HuH-7 (cell line): ENCODE measurements at regions not wholly inside any gene's neighbourhood (a gene's known extent, or its start where the extent isn't known, plus 50 kb on each side); places are given as distances from the start of the nearest gene placed in this dataset.
"Not testable (repeated sequence)": the region's sequence is repeated elsewhere in the genome, so short reads cannot be mapped to it uniquely, and the experiment has no call there.

Experiments
- DNase-seq: peaks from one replicate; pipeline ENCODE4 v3.0.0; 2011; ENCODE audit warnings: low spot score

DNA sequence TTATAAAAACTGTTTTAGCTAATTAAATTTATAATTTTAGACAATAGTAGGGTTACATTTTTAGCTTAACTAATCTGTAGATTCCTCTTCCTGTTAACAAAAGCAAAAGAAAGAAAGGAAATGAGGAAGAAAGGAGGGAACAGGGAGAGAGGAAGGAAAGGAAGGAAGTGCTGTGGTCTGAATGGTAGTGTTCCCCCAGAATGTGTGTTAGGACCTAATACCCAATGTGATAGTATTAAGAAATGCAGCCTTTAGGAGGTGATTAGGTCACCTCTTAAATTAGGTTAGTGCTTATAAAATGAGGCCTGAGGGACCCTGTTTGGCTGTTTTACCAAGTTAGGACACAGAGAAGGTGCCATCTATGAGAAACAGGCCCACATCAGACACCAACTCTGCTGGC is 136.9 kb upstream of the SAMSN1 start:
- DNase-seq: no peak

DNA sequence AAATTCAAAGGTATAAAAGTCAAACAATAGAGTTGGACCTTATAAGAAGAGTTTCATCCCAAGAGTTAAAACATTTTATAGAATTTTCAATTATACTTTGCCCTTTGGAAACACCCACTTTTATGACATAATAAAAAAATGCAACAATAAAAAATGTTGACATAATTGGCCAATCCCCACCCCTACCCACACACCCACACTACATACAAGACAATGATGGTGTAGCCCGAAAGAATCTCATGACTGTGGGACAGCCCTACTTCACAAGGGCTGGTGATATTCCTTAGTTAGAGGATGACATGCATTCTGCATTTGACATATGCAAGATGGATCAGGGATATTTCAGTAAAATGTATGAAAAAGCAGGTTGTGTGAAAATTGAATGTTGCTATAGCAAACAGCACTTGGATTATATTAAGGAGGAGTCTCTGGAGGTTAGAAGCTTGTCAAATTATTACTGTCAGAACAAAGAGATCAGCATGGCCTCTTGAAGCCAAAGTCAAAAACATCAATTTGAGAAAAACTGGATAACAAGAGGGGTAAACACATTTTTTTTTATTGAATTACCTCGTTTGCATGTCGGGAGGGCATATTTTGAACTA is 133.0 kb upstream of the SAMSN1 start:
- no peak for DNase-seq

DNA sequence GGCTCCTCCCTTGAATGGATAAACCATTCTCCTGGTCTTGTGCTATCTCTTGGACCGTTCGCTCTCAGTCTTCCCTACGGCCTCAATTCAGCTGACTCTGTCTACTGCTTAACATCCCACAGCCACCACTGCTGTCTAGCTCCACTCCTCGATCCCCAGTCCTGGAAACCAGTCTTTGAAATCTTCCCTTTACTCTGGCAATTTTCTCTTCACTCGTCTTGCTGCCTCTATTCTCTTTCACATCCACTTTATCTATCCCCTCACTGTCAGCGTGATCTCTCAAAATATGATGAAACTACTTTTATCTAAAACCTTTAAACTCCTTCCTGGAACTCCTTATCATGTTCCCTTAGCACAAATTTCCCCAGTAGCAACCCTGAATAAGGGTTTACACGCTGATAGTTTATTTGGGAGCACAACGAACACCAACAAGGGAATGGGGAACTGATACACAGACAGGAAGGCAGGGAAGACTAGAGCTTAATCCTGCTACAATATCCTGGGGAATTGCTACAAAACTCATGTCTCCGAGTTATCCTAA is 131.6 kb upstream of the SAMSN1 start:
- DNase-seq: no peak

DNA sequence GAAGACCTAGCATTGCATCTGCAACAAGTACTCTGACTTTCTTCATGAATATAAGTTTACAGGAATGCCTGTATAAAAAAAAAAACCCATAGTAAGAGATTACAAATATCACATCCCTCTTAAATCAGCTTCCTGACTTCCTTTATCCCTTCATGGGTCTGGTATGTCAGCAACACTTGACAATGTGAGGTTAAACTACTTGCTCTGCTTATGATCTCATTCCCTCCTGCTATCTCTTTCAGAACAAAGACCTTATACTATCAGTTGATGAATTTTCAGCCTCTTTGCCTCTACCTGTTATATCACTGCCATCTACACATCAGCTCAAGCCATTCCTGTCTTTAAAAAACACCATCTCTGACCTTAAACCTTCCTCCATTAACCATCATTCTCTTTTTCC is 130.9 kb upstream of the SAMSN1 start:
- DNase-seq: no peak

DNA sequence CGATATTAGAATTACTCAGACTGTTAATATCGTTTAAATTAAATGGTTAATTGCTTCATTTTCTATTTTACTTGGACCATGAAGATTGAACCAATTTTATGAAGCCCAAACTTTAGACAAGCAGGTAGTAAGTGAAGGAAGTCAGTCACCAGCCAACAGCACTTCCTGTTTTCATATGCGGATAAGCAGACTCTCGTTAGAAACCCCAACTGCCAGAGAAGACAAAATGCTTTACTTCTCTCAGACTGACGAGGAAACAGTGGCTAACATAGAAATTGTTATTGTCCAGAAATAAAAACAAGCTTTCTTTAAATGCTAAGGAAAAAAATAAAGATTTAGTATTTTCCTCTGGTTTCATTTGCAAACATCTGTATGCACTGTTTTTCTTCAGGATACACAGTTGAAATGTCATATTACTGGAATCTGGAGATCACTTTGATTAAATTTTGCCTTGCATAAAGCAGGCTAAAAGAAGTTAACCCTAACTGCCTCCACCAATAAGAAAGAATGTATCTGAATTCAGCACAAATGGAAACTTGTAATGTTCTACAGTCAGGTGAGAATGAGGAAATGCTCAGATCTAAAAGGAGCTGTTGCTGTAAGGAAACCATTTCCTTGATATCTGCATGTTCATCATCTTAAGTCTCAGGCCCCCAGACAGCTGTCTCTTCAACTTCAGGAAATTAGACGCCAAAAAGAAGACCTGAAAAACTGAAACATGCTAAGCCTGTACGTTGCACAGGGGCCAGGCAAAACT is 129.8 kb upstream of the SAMSN1 start:
- no peak for DNase-seq

DNA sequence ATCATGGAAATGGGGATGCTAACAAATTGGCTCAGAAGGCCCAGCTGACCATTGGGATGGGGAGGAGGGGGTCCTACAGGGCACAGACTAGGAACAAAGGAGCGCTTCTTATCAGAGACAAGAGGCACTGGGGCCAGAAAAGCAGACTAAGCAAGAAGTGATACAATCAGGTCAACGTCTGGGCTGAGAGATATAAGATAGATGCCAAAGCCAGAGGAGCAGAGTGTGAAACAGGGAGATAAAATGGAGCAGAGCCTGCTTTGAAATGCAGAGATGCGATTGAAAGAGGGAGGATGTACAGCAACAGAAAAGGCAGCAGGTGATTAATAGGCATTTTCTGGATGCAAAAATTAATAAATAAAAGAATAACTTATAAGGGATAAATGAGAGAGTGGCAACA is 127.5 kb upstream of the SAMSN1 start:
- no peak for DNase-seq

DNA sequence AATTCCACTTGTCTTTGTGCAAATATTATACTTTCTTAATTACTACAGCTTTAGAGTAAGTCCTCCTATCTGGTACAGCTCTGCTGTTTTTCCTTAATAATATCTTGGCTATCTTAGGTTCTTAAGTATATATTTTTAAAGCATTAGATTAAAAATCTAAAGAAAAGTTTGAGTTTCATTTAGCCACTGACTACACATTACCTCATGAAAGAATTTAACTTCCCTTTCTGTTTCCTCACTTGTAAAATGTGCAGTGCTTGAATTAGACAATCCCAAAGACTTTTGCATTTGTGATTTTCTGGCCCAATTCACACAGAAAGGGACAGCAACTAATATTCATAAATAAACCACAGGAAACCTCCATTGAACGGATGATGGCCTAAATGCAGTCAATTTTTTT is 126.4 kb upstream of the SAMSN1 start:
- no peak for DNase-seq

DNA sequence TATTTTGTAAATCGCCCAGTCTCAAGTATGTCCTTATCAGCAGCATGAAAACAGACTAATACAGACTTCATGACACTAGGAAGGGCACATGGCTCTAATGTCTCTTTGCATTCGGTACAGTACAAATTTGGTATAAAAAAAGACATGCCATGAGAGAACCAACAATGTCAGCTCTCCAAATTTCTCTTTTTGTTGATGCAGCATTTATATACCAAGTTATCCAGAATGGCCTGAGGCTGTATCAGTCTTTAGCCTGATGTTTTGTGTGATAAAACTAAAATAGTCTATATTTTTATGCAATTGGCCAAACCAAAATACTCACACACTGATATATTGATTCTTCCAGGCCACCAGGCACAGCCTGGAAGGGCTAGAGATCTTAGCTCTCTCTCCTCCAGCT is 124.3 kb upstream of the SAMSN1 start:
- DNase-seq: no peak

DNA sequence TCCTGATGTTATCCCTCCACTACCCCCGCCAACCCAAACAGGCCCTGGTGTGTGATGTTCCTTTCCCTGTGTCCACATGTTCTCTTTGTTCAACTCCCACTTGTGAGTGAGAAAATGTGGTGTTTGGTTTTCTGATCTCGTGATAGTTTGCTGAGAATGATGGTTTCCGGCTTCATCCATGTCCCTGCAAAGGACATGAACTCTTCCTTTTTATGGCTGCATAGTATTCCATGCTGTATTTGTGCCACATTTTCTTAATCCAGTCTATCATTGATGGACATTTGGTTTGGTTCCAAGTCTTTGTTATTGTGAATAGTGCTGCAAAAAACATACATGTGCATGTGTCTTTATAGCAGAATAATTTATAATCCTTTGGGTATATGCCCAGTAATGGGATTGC is 123.0 kb upstream of the SAMSN1 start:
- DNase-seq: not testable (repeated sequence)

DNA sequence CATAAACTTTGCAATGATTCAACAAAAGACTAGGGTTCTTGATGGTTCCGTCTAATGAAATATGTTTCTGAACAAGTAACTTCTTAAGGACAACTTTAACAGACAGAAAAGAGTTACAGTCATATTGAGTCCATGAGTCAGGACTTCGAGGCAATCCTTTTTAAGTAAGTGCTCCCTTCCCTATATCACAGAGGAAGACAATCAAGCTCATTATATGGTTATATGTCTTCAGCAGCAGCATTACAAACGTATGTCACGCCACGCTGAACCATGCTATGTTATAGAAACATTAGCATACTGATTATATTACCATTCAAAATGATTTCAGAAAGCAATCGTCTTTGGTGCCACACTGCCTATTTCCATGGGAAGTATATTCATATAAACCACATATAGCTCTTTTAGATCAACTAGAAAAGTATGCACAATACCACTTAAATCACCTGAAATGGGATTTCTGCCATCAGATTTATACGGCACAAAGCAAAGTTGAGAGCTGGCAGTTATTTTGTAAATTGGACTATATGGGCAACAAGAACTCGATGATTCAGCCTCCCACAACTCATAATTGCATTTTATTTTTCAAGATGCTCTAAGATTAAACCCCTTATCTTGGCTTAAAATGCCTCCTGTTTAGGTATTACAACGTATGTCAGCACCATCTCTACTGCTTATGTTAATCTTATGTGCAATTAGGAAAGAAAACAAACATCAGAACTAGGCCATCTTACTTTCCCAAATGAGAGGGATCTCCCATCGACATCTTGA is 111.3 kb upstream of the SAMSN1 start:
- no peak for DNase-seq

DNA sequence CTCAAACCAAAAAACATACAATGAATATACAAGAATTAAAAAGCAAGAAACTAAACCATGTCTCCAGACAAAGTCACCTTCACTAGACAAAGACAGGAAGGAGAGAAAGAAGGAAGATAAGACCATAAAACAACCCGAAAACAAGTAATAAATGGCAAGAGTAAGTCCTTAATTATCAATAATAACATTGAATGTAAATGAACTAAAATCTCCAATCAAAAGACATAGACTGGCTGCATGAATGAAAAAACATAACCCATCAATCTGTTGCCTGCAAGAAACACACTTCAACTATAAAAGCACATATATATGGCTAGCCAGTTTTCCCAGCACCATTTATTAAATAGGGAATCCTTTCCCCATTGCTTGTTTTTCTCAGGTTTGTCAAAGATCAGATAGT is 100.8 kb upstream of the SAMSN1 start:
- no peak for DNase-seq

DNA sequence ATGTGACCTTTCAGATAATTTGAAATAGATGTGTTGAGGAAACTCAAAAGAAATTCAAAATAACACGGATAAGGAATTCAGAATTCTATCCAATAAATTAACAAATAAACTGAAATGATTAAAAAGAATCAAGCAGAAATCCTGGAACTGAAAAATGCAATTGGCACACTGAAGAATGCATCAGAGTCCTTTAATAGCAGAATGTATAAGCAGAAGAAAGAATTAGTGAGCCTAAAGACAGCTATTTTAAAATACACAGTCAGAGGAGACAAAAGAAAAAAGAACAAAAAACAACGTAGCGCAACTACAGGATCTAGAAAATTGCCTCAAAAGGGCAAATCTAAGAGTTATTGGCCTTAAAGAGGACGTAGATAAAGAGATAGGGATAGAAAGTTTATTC is 99.6 kb upstream of the SAMSN1 start:
- DNase-seq: no peak

DNA sequence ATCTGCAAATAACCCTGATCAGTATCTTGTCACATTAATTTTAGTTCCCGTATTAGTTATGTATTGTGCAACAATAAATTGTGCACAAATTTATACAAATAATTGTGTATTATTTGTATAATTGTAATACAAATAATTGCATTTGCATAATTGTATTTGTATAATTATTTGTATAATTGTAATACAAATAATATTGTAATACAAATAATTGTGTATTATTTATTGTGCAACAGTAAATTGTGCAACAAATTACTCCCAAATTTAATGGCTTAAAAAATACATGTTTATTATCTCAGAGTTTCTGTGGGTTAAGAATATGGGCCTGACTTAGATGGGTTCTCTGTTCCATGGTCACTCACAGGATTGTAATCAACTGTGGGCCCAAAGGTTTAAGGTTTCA is 86.2 kb upstream of the SAMSN1 start:
- DNase-seq: no peak

DNA sequence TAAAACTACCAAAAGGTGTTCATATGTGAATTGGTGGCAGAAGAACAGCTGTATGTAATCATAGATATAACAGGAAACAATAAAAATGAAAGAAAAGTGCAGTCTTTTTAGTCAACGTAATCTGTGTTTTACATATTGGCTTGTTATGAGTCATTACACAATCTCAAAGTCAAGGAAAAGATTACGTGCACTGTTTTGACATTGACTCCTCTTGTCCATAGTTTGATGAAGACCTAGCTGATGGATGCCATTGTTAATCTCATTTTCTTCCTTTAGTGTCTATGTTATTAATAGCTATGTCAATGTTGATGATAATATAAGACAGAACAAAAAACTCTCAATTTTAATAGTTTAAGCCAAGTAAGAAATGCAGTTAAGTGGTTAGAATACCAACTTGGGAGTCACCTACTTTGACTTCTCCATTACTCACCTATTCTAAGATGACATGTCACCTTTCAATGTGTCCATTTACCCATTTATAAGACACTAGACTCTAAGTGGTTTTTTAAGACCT is 84.5 kb upstream of the SAMSN1 start:
- DNase-seq: no peak

DNA sequence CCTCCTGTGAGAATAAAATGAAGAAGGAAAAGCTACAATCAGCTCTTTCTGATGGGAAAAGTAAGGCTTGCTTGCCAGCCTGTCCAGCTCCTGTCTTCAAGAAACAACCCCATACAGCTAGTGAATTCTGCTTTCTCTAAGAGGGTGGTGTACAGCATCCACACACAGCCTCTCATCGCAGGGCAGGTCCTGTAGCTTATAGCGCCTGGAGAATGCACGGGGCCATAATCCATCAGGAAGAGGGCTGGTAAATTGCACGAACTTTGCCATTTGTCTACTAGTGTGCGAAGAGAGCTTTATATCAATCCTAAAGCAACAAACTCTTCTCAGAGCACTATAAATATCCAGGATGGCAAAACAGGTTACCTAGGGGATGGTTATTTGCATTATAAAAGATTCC is 83.3 kb upstream of the SAMSN1 start:
- no peak for DNase-seq

DNA sequence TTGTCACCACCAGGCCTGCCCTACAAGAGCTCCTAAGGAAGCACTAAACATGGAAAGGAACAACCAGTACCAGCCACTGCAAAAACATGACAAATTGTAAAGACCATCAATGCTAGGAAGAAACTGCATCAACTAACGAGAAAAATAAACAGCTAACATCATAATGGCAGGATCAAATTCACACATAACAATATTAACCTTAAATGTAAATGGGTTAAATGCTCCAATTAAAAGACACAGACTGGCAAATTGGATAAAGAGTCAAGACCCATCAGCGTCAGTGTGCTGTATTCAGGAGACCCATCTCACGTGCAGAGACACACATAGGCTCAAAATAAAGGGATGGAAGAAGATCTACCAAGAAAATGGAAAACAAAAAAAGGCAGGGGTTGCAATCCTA is 77.0 kb upstream of the SAMSN1 start:
- DNase-seq: not testable (repeated sequence)

DNA sequence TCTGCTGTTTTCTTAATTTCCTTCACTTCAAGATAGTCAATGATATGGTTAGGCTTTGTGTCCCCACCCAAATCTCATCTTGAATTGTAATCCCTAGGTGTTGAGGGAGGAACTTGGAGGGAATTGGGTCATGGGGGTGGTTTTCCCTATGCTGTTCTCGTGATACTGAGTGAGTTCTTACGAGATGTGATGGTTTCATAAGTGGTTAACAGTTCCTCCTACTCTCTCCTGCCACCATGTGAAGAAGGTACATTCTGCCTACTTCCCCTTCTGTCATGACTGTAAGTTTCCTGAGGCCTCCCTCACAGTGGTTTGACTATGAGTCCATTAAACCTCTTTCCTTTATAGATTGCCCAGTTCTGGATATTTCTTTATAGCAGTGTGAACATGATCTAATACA is 74.0 kb upstream of the SAMSN1 start:
- no peak for DNase-seq

DNA sequence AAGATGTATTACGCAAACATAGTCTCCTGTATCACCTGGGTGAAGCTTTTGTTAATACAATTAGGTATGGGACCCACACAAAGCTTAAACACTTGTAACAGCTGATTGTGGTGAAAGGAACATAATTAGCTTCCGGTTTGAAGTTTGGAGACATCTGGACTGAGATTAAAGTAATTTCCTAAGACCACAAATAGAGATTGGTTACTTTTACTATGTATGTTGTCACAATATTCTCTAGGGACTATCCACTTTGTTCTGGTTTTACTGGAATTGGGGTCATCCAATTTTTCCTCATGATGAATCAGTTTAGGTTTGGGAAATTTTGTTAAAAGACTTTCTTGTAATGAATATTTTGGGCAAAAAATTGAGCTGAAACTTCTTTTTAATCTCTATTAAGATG is 71.8 kb upstream of the SAMSN1 start:
- no peak for DNase-seq

DNA sequence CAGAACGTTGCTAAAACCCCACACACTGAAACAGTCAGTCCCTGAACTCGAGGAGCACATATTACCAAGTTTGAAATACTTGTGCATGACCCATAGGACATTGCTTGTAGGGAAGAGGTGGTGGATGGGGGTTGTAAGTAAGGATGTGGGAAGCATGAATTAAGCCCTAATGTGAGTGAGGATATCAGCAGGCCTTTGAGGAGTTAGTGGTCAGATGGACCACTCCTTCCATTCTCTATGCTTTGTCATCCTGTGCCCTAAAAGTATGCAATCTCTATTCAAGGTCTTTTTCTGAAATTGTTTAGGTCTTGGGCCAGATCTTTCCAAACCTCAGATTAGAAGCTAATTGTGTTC is 70.9 kb upstream of the SAMSN1 start:
- no peak for DNase-seq

DNA sequence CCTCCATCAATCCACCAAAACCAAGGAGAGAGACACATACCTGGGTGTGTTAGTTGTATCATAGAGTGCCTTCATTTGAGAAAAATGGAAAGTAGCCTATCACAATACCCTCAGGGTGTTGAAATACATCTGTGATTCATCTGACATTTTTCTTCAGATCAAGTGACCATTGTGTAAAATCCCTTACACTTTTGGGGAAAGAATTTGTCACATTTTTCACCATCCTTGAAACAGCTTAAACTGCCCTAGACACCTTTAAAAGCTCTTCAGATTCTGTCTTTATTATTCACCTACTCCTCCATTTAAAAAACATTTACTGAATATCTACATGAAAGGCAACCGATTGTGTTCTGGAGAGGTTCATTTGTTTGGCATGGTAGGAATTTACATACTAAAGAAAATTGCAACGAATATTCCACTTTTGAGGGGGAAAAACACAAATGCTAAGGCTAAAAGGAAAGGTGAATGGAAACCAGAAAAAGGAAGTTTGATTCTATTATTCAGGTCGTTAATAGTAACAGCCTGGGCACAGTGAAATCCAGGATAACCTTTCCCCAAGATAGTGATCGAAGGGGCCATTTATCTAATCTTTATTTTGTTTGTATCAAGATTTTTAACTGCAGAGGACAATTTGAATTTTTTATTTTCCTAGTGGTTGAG is 70.4 kb upstream of the SAMSN1 start:
- no peak for DNase-seq

DNA sequence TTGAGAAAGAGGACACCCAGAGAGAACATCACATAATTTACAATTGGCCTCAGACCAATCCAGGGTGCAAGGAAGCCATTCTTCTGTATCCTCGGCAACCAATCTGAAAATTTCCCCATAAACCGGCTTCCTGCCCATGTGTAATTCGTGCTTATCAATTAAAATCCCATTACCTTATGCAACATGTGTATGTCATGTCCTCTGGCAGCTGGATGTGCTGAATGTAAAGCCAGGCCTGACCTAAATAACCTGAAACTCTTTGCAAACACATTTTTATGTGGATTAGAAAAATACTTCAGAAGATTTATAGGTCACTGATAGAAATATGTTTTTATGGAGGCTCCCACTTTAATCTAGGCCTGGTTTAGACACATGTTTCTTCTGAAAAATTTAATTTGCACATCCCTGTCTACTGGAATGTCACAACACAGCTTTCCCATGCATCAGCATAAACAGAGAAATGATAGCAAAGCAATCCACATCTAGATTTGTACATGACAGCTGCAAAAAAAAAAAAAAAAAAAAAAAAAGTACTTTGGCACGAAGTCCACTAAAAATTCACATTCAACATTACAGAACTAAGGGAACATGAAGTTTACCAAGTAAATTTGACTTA is 69.4 kb upstream of the SAMSN1 start:
- no peak for DNase-seq

DNA sequence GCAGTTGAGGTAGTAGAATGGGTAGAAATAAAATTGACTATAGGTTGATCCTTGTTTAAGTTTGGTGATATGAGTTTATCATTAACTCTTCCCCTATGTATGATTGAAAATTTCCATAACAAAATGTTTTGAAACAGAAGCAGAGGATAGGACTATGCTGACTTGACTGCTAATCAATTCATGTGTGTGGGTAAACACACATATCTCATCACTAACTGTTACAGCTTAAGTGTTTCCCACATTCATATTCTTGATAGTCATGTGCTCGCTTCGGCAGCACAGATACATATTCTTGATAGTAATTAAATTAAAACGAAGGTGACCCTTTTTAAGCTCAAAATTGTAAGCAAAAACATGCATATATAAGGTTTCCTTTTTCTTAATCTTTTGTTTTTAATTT is 68.2 kb upstream of the SAMSN1 start:
- no peak for DNase-seq
